ENCODE measurements at regions not wholly inside any gene's neighbourhood (a gene's known extent, or its start where the extent isn't known, plus 50 kb on each side); places are given as distances from the start of the nearest gene placed in this dataset.
A peak's percentile ranks its signal among the peaks of the same experiment; 100 is the strongest.

GRCh38 chr13:22372261-22372660, 701.4 kb downstream of the FGF9 start:
- no peak for DNase-seq

- DNase-seq, result no peak
These were observed 704.3 kb downstream of the FGF9 start for GRCh38 chr13:22375151-22375550.

- no peak for DNase-seq
These were observed 717.0 kb downstream of the FGF9 start for GRCh38 chr13:22387899-22388298.

- no peak for DNase-seq
These were observed 729.0 kb downstream of the FGF9 start for GRCh38 chr13:22399801-22400420.

DNA sequence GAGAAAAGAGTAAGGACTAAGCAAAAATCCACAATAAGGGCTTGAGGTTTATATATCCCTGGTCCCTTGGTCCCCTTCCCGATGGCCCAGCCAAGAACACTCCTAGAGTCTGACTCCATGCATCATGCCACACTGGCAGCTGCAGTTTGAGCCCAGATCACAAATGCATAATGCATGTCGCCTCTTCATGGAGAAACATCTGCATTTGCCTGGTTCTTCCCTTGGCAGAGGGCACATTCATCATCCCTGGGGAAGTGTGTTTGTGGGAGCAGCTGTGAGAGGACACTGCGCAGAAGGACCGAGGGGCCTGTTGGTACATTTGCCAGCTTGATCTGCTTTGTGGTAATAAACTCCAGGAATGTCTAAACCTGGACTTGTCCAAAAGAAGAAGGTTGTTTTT, 731.8 kb downstream of the FGF9 start:
- no peak for DNase-seq

- no peak for DNase-seq
These were observed 732.3 kb downstream of the FGF9 start for GRCh38 chr13:22403144-22403543.

DNA sequence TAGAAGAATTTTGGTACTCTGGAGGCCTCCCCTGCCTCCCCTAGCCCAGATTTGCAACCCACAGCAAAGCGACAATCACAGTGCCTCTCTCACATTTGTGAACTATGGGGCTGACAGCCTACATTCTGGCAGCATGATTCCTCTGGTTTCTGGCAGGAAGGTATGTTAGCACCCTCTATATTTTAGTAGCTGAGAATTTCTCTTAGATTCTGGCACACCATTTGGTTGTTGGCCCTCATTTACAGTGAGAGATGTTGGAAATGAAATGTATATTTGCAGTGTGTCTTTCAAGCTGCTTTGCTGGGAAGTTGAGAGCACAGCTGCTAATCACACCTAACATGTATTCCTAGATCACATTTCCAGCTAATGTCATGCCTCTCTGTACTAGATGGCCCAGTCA, 735.0 kb downstream of the FGF9 start:
- no peak for DNase-seq

- no peak for DNase-seq
These were observed 741.6 kb downstream of the FGF9 start for GRCh38 chr13:22412452-22412851.

DNA sequence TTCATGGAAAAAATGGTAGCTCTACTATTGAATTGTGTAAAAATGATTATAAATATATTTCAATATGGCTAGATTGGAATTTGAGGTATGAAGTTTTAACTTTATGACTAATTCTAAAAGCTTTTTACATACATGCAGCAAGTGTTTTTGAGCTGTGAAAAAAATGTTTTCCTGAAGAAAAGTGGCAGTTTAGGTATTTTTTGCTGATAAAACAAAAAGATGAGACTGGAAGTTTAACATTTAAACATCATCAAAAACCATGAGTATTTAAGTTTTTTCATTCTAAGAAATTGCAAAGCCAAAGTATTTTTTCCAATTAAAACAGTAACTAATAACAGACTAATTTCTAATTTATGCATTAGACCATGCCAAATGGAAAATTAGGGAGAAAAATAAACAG, 751.1 kb downstream of the FGF9 start:
- no peak for DNase-seq

DNA sequence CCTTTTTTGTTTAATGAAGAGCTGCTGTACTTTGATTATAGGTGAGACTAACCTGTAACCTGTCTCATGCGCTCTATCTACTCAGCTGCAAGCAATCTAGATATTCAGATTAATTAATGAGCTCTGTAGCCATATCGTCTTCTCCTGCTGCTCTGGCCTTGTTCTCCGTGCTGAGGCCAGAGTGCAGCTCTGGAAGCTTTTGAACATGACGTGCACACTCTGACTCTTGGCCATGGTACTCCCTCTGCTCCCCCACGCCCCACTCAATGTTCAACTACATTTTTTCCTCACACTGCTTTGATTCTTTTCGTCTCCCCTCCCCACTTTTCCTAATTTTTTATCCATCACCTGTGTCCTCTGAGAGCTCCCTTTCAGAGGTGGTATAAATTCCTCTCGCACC, 751.8 kb downstream of the FGF9 start:
- DNase-seq, result no peak

DNA sequence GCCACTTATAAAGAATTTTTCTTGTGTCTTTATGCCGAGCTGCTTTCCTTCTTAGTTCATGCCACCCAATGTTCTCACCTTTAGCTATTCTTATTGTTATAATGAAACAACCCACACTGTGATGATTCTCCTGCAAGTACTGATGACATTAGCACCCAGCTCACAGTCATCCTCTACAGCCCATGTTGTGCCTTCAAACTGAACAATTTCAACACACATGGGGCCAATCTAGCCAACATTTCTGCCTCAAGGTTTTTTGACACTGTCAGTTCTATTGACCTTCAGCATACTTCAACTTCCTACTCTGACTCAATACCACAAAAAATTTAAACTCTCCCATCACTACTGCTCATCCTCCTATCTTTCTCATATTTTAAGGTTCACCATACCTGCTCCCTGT, 752.4 kb downstream of the FGF9 start:
- no peak for DNase-seq

- DNase-seq, result no peak
These were observed 754.2 kb downstream of the FGF9 start for GRCh38 chr13:22425087-22425486.

DNA sequence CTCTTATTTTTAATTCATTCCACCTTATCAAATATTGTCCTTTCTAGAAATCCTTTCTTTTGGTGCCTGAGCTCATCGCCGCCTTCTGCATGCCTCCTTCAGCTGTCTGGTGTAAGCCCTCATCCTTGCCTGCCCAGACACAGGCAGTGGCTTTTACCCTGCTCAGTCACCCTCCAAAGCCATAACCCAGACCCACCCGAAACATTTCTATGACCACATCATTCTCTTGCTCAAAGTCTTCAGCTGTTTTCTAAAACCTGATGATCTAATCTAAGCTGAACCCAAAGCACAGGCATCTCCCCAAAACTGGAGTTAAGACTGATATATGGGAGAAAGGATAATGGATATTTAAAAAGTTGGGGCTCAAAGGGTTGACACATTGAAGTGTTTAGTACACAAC, 753.7 kb upstream of the SGCG start:
- no peak for DNase-seq

DNA sequence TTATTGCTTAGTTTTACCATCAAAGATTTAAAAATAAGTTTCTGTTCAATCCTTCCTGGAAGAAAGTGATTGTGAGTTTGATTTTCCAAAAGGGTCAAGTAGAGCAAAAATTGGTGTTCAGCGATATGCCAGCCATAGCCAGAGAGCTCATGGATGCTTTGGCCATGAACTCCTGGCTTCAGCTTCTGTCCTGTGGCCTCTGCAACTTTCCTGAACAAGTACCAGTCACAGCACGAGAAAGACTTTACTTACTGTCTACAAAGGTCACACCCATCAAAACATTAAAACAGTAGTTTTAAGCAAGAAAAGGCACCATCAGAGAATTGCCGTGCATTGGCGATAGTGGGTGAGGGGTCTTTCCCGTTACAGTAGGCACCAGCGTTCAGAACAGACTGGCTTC, 753.0 kb upstream of the SGCG start:
- no peak for DNase-seq

DNA sequence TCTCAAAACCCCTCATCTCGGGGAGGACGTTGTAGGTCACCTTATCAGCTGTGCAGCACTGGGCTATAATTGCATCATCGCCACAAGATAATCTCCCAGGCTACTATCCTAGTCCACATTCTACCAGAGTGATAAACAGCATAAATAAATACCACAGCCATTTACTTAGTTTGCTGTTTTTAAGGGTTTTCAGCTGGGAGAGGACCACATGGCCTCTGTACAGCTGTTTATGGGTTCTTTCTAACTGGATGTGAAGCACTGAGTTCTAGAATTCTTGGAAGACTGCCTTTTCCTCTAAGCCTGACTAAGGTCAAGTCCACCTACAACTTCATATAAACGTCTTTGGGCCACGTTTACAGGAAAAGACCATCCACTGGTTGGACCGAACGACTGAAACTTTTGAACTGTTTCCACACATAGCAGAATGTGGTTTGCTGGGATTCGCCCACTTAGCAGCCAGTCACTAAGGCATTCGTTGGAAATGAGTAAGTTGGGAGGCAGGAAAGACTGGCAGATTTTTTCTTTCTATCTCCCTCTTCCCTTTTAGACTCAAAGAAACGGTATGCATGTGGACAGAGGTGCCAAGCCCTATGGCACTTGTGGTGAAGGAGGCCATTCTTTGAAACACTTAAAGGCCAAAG, 752.5 kb upstream of the SGCG start:
- no peak for DNase-seq

- DNase-seq, result no peak
These were observed 748.1 kb upstream of the SGCG start for GRCh38 chr13:22432690-22433089.

- peak; percentile 2 for DNase-seq
These were observed 733.5 kb upstream of the SGCG start for GRCh38 chr13:22447132-22447886.

DNA sequence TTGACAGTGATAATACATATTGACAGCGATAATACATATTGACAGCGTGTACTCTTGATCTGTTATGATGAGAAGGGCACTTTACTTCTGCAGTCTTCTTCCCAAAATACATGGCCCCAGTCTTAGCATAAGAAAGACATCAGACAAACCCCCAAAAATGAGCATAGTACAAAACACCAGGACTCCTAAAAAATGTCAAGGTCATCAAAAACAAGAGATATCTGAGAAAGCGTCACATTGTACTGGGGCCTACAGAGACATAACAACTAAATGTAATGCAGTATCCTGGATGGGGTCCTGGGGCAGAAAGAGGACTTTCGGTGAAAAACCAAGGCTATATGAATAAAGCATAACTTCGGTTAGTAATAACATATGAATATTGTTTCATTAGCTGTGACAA, 731.5 kb upstream of the SGCG start:
- no peak for DNase-seq

DNA sequence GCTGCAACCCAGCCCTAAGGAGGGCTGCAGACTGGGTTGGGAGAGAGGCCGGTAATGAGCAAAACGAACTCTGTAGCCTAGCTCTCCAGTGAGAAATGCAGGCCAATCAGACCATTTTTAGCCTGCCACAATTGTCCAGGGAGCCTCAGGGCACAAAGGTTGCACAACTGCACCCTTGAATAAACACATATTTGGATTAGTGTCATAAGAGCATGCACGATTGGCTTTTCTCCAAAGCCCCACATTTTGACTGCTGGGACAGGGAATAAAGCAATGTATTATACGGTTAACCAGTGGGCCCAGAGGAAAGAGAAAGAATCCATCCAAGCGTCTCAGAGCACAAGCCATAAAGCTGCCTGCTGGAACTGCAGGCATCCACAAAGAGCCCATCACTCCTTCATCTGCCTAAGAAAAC, 729.4 kb upstream of the SGCG start:
- no peak for DNase-seq

DNA sequence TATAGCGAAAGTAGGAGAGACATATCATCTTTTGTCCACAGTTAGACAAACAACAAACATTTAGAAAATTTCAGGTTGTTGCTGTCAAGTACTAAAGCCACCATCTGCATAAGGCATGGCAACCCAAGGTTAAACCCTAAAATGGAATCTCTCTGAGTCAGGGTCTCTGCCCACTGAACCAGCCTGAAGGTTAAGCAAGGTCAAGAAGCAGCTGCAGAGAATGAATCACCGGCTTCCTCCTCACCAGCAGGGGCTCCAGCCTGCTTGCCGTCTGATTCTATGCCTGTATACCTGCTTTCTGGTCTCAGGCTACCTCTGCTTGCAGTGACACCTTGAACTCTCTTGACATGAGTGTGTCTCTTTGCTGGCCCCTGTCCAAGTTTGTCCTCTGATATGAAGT, 726.2 kb upstream of the SGCG start:
- no peak for DNase-seq

DNA sequence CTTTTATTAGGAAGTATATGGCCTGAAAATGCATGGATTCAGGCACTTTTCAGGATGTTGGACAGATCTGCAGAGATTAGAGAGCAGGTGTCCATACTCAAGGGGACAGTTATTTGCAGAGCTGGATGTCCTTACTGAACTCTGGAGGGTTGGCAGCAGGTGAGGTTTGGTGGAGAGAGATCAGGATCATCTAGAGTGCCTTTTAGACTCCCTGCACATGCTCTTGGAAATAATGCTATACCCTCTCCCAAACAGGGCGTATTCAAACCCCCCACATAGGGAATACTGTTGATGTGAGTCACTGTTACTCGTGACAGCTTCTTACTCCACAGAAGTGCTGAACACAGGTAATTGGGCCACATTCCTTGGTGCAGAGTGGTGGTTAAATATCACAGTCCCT, 725.7 kb upstream of the SGCG start:
- DNase-seq, result no peak

DNA sequence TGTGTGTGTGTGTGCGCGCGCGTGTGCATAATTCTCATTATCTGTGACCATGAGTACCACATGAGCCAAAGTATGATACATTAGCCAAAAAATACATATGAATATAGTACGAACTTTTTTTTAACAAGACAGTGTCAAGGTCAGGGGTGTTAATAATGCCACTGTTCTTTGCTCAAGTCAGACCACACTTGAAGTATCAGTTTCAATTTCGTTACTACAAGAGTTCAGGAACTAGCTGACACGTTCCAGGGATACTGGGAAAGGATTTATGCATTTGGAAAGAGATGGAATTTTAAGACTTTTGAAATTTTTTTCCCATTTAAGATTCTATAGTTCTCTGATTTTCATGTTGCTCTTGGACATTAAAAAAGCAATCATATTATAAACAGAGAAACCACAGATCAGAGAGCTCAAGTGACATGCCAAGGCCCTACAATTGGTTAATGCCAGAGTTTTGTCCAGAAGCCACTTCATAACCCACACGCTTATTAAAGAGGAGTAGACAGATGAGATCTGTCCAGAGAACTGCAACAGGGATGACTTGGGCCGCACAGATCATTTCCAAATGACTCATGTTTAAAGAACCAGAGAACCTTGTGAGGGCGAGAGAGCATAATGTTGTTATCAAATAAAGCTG, 718.8 kb upstream of the SGCG start:
- DNase-seq, result no peak

DNA sequence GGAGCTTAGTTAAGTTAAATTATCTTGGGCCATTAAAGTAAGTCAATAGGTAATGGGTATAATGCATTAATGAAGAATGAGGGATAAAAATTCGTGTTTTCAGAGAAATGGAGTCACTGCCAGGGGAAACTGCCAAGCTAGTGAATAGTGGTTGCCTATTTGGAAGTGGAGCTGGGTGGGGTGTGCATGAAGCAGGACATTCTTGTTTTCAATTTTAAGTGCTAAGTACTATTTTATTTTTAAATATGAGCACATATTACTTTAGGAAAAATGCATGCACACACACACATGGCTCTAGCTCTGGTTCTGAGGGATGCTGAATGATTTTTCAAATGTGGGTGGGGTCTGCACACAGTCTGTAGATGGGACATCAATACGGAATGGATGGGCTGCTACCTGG, 717.7 kb upstream of the SGCG start:
- DNase-seq, result no peak

DNA sequence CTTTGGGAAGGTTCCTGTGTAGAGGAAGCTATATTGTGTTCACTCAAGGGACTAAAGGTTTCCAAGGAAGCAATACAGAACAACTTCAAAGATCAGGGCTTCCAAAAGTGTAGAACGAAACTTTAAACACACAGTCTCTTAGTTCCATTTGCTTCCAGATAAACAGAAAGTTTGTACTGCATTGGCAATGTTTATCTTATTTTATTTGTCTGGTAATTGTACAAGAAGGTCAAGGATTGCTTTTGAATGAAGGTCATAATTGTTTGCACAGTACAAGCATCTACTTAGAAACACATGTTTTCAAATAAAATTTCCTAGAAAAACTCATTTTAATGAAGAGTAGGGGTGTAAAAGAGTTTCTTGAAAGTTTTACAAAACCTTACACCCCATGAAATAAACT, 712.7 kb upstream of the SGCG start:
- no peak for DNase-seq

All from RPMI8226 (cell line).